Ishikawa (cell line): ENCODE measurements at regions not wholly inside any gene's neighbourhood (a gene's known extent, or its start where the extent isn't known, plus 50 kb on each side); places are given as distances from the start of the nearest gene placed in this dataset.

Experiments
- CEBPB ChIP-seq: IDR thresholded peaks from 2 replicates; pipeline ENCODE4 v1.6.1; 2012
- CREB1 ChIP-seq: IDR thresholded peaks from 2 replicates; pipeline ENCODE4 v1.6.1; 2012; ENCODE audit warnings: low read depth
- EP300 ChIP-seq: IDR thresholded peaks from 2 replicates; pipeline ENCODE4 v1.6.1; 2012; ENCODE audit warnings: borderline replicate concordance
- FOXM1 ChIP-seq: IDR thresholded peaks from 2 replicates; pipeline ENCODE4 v1.6.1; 2012; ENCODE audit warnings: low read depth, borderline replicate concordance
- RAD21 ChIP-seq: IDR thresholded peaks from 2 replicates; pipeline ENCODE4 v1.6.1; 2012; ENCODE audit warnings: low read depth
- TAF1 ChIP-seq: IDR thresholded peaks from 2 replicates; pipeline ENCODE4 v1.6.1; 2012; ENCODE audit warnings: low read depth, mild to moderate bottlenecking

- TF ChIP-seq FOXM1 (no peak), CEBPB (no peak), EP300 (no peak), RAD21 (no peak), CREB1 (no peak), TAF1 (no peak)
Observed at GRCh38 chr3:190173426-190173825, 52.7 kb upstream of the P3H2 start.
